H1 (cell line): ENCODE measurements at regions not wholly inside any gene's neighbourhood (a gene's known extent, or its start where the extent isn't known, plus 50 kb on each side); places are given as distances from the start of the nearest gene placed in this dataset.

ENCODE experiments used
- ASH2L ChIP-seq: fragments of 200-600, 300-600 bp; sonication (generic); IDR thresholded peaks from one replicate; pipeline ENCODE4 v1.7.1; 2017; ENCODE audit warnings: low read length
- BACH1 ChIP-seq: IDR thresholded peaks from 2 replicates; pipeline ENCODE4 v1.6.1; 2012; ENCODE audit warnings: low read length, improper control_type of control experiment
- CHD7 ChIP-seq: fragments of 300-600 bp; sonication (generic); IDR thresholded peaks from 2 replicates; pipeline ENCODE4 v1.7.1; 2012; ENCODE audit warnings: low read length, moderate library complexity, mild to moderate bottlenecking, inconsistent platforms; ENCODE audit not compliant: insufficient replicate concordance
- EZH2 ChIP-seq: fragments of 200-600 bp; sonication (generic); IDR thresholded peaks from 2 replicates; pipeline ENCODE4 v1.7.1; 2012; ENCODE audit warnings: low read depth, mild to moderate bottlenecking, moderate library complexity, low read length, inconsistent platforms; ENCODE audit not compliant: severe bottlenecking
- NRF1 ChIP-seq: IDR thresholded peaks from 2 replicates; pipeline ENCODE4 v1.6.1; 2011; ENCODE audit warnings: mild to moderate bottlenecking, low read depth, low read length, improper control_type of control experiment
- POLR2A ChIP-seq, 2 experiments: IDR thresholded peaks; 1 replicate in 1 of 2; 2 replicates in 1 of 2; pipeline ENCODE4 v1.6.1; 2011; ENCODE audit warnings: low read depth in 2 of 2, low read length in 2 of 2, mild to moderate bottlenecking in 2 of 2; ENCODE audit errors: control extremely low read depth in 1 of 2
- TAF7 ChIP-seq: optimal IDR thresholded peaks from 2 replicates; pipeline ENCODE3; 2011; ENCODE audit warnings: low read depth, mild to moderate bottlenecking, inconsistent platforms, low read length, moderate library complexity, borderline replicate concordance
- TCF12 ChIP-seq: IDR thresholded peaks from 2 replicates; pipeline ENCODE4 v1.6.1; 2011; ENCODE audit warnings: low read depth, mild to moderate bottlenecking, low read length
- USF2 ChIP-seq: IDR thresholded peaks from 2 replicates; pipeline ENCODE4 v1.6.1; 2011; ENCODE audit warnings: low read length, improper control_type of control experiment

- TF ChIP-seq ASH2L: no peak
- TF ChIP-seq EZH2: no peak
- TF ChIP-seq NRF1: no peak
- no peak for TF ChIP-seq POLR2A (IDR thresholded peaks at IDR 0.05; ENCODE audit: control extremely low read depth in 1 of 2, low read depth in 2 of 2, low read length in 2 of 2)
- no peak for TF ChIP-seq TCF12
- peak; percentile 70 for TF ChIP-seq TAF7
- no peak for TF ChIP-seq USF2
- peak; percentile 15 for TF ChIP-seq CHD7
- TF ChIP-seq BACH1: no peak
Measured at GRCh38 chr6:27809067-27809938, 102.9 kb downstream of the OR2B2 start (continued).
